ENCODE measurements at regions not wholly inside any gene's neighbourhood (a gene's known extent, or its start where the extent isn't known, plus 50 kb on each side); places are given as distances from the start of the nearest gene placed in this dataset.
"Not testable (repeated sequence)": the region's sequence is repeated elsewhere in the genome, so short reads cannot be mapped to it uniquely, and the experiment has no call there.

DNA sequence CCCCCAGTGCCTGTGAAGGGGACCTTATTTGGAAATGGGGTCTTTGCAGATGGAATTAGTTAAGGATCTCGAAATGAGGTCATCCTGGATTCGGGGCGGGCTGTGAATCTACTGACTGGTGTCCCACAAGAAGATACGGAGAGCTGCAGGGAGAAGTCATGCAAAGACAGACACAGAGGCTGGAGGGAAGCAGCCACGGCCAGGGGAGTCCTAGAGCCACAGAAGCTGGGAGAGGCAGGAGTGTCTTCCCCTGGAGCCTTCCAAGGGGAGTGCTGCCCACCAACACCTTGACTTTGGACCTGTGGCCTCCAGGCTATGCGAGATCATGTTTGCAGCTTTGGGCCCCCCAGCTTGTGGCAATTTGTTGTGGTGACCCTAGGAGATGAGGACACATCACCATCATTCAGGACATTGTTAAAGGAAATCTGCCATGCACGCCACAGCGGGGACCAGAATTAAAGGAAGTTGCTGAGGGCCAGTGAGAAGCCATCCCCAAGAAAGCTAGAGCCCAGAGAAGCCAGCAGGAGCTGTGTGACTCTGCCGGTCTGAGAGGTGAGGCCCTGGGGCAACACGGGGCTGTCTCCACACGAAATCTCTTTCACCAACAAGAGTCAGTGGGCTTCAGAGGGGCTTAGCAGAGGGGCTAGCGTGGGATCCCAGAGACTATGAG, 434.7 kb downstream of the BRD1 start:
- no peak for DNase-seq (ENCODE audit: low spot score)

DNA sequence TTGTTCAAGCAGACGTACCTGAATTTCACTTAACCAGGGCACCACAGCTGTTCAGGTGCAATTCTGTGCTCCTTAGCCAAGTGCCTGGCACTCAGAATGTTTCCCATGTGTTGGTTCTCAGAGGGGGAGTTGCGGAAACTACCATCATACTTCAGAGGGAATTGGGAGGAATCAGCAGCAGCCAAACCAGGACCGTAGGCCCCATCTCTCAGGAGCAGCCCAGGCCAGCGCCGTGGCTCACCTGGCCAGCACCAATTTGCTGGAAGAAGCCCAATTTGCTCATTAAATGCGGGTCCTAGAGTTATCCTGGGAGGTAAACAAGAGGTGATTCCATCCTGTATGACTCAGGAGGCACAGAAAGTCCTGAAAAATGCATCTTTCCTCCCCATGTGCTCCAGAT, 435.4 kb downstream of the BRD1 start:
- no peak for DNase-seq (ENCODE audit: low spot score)

DNA sequence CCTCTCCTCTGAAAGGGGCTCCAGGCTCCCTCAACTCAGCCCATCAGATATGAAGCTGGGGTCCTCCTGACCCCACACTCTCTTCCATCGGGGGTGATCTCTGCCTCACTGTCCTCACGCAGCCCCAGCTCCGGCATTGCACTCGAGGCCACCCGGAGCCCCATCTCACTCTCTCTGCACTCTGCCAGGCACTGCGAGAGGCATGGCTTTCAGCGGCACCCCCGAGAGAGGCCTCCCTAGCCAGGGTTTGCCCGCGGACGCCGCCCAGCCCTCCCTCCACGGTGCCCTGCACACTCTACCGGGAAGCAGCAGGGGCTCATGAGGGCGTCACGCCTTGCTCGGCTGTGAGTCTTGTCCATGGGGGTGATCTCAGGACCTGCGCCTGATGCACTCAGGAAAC, 436.2 kb downstream of the BRD1 start:
- no peak for DNase-seq (ENCODE audit: low spot score)

DNA sequence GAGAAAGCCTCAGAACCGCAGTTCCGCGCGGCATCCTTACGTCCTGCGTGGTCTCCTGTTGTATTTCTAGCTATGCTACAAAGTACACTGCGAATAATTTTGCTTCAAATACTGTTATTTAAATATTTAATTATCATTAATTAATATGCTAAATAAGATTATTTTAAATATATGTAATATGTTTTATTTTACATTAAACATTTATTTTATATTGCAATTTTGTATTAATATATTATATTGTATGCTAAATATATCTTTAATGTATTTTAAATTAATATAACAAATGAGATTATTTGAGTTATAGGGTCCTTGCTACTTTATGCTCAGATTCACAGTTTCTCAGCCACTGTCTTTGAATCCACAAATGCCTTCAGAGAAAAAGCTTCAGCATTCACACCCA, 436.7 kb downstream of the BRD1 start:
- no peak for DNase-seq (ENCODE audit: low spot score)

DNA sequence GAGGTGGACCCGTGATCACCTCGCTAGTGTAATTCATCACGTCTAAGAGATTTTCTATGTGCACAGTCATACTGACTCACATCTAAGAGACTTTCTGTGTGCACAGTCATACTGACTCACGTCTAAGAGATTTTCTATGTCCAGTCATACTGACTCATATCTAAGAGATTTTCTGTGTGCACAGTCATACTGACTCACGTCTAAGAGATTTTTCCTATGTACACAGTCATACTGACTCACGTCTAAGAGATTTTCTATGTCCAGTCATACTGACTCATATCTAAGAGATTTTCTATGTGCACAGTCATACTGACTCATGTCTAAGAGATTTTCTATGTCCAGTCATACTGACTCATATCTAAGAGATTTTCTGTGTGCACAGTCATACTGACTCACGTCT, 443.8 kb downstream of the BRD1 start:
- DNase-seq (ENCODE audit: low spot score) = not testable (repeated sequence)

DNA sequence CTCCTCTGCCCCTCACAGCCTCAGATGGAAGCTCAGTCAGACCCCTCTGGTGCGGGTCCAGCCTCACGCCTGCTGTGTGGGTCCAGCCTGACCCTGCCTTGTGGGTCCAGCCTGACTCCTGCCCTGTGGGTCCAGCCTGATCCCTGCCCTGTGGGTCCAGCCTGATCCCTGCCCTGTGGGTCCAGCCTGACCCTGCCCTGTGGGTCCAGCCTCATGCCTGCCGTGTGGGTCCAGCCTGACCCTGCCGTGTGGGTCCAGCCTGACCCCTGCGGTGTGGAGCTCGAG, 445.3 kb downstream of the BRD1 start:
- no peak for DNase-seq (ENCODE audit: low spot score)

DNA sequence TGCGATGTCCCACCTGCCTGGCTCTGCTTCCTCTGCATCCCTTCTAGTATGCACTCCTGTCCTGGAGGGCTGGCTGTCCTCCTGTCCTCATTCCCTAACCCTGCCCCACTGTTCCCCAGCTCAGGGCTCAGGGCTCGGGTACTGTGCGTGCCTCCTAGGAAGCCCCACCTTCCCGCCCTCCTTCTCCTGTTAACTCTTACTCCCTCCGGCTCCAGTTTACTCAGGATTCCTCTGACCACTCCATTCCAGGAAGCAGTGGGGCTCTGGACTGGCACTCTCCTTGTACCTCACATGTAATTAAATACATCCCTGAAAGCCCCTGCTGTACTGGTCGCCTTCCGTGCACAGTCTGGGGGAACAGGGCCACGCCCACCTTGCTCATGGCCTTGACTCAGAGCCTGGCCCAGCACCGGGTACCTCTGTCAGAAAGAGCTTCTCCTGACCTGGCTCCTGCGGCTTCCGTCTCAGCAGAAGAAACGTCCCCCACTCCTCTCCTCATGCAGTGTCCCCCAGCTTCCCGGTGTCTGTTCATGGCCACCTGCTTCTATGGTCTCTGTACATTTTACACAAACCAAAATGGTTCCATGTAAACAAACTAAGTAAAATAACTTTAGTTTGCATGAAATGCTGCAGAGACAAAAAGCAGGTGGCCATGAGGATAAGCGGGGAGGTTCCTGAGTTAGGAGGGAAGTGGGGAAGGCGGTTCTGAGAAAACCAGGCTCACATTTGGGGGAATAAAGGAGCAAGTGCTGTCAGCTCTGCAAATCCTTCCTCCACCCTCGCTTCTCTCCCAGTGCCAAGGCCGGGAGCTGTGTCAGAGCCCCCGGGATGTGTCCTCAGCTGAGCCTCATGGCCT, 445.9 kb downstream of the BRD1 start:
- DNase-seq (ENCODE audit: low spot score) = no peak

DNA sequence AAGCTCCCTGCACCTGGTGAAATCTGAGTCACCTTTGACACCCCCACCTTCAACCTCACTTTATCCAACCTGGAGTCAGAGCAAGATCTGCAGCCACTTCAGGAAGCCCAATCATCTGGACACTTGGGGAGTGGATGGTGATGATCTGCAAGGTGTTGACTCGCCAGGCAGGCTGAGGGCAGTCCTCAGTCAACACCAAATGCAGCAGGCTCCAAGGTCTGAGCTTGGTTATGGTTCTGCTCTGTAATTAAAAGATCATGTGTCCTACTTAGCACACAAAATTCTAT, 446.9 kb downstream of the BRD1 start:
- no peak for DNase-seq (ENCODE audit: low spot score)

DNA sequence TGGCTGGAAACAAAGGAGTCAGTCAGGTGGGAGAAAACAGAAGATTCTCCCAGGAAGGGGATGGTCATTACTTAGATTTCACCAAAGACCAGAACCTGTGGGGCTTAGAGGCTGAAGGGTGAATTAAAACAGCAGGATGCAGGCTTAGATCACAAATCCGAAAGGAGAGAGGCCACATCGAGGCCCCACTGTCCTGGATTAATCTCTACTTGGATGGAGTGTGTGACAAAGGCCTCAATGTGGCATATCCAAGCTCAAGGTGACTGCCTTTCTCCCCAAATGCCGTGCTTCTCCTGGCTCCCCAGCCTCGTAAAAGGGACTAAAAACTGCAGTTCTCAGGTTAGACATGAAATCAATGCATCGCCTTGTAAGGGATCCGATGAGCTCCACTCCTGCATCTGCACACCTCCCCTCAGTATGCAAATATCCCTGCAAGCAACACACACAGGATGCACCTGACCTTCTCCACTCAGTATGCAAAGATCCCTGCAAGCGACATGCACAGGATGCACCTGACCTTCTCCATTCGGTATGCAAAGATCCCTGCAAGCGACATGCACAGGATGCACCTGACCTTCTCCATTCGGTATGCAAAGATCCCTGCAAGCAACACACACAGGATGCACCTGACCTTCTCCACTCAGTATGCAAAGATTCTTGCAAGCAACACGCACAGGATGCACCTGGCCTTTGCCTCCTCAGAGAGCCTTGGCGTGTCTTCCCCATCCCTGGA, 447.4 kb downstream of the BRD1 start:
- no peak for DNase-seq (ENCODE audit: low spot score)

DNA sequence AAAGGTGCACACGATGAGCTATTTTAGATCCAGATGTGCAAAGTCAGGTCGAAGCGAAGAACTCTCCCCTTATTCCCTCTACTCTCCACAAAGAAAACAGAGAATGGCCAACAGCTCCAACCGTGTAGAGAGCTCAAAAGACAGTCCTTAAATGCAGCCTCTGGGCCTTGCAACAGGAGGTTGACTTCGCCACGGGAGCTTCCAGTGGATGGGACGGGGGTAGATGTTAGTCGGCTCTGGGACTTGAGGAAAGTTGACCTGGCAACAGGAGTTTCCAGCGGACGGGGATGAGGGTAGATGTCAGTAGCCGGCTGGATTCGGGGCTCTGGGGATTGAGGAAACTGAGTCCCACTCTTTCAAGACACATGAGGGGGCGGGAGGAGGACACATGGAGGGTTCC, 450.4 kb downstream of the BRD1 start:
- DNase-seq (ENCODE audit: low spot score) = no peak

DNA sequence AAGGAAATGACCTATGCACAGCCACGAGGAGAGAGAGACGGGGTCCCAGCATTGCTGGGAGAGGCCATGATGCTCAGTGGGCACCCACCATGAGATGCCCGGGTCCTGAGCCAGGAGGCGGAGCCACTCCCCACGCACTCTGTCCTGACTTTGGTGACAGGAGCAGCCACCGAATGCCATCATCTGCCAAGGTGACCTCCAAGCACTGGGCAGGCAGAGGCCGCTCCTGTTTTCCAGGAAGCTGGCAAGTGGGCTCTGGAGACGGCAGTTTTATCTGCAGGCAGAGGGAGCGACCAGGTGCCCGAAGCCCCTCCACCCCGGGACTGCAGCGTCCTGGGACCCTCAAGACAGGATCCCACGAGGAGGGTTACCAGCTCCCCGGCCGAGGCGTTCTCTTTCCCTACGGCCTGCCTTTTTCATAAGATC, 453.9 kb downstream of the BRD1 start:
- DNase-seq (ENCODE audit: low spot score) = no peak

DNA sequence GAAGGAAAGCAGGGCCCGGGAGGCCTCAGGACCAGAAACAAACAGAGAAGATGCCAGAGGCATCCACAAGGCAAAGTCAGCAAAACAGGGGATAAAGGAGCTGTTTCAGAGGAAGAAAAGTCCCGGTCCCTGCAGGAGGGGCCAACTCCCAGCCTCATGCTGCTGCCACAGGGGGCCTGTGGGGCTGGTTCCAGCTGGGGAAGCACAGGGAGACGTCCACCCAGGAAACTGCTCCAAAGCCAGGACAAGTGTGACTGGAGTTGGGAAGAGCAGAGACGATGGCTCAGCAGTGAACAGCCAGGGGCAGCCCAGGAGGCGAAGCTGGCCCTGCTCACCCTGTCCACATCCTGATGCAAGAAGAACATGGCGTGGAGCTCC, 454.4 kb downstream of the BRD1 start:
- DNase-seq (ENCODE audit: low spot score) = no peak

DNA sequence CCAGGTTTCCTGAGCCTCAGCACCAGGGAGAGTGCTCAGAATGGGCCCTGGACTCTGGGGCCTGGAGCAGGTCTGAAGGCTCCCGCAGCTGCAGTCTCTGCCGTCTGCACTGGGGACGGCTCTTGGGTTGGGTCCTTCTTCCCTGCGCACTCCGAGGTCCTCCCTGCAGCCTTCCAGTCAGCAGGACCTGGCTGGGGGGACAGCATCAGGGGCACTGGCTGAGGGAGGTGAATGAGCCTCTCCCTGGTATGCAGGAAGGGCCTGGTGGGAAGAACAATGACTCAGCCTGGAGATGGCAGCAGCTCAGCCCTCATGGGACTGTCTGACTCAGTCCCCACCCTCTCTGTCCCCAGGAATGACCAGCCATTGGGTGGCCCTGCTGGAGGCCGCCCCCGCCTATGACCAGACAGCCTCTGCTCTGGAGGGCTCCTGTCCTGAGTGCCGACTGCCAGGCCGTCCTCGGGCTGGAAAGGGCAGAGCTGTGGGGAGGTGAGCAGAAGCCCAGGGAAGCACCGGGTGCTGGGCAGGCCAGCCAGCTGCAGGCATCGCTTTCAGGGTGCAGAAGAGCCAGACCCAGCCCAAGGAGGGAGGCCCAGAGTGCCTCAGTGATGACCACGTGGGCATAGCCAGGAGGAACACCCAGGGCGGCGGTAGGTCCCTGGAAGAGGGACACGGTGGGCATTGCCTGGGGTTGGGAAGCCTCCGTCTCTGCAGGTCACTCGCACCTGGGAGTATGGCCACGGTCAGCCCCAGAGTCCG, 455.0 kb downstream of the BRD1 start:
- DNase-seq (ENCODE audit: low spot score) = peak; percentile 56

DNA sequence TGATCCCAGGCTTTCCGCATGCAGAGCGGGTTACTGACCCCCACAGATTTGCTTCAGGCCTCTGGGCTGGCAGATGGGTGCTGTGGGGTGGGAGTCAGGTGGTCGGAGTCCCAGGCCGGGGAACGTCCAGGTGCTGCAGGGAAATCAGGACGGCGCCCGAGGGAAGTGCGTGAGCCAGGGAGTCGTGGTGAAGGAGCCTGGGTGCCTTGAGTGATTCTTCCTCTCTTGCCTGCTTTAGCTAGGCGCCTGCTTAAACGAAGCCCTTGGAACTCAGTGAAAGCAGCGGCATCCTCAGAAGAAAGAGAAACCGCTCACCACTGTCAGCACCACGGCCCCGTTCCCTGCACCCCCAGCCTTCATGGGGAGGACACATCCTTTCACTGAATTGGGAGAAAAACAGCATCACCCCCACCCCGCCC, 455.6 kb downstream of the BRD1 start:
- DNase-seq (ENCODE audit: low spot score) = no peak

DNA sequence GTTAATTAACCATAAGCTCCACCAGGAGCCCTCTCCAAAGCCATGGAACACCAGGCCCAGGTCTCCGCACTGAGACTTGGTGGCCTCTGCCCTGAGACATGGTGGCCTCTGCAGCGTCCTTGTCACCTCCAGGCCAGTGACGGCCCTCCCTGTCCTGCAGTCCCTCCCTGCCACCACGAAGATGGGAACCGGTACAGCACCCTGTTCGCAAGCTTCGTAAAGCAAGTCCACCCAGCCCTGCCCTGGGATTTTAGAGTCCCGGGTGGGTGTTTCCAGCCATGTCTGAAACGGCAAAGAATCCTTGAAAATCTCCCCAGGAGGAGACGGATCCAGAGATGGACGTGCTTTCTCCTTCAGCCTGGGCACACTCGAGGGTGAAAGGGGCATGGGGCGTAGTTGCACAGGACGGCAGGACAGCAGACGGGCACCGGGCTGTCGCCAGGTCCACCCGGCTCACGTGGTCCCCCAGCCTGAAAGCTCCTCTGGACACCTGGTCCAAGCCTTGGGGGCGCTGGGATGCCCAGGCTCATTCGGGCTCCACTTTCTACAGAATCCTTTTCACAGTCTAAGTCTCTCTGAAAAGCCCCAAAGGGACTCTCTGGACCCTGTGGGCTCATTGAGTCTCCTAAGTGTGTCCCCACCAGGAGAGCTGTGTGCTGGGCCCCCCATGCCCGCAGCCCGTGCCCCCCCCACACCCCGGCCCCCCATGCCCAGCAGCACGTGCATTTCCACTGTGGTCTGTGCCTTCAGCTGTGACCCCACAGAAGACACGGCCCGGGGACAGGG, 456.2 kb downstream of the BRD1 start:
- DNase-seq (ENCODE audit: low spot score) = no peak

DNA sequence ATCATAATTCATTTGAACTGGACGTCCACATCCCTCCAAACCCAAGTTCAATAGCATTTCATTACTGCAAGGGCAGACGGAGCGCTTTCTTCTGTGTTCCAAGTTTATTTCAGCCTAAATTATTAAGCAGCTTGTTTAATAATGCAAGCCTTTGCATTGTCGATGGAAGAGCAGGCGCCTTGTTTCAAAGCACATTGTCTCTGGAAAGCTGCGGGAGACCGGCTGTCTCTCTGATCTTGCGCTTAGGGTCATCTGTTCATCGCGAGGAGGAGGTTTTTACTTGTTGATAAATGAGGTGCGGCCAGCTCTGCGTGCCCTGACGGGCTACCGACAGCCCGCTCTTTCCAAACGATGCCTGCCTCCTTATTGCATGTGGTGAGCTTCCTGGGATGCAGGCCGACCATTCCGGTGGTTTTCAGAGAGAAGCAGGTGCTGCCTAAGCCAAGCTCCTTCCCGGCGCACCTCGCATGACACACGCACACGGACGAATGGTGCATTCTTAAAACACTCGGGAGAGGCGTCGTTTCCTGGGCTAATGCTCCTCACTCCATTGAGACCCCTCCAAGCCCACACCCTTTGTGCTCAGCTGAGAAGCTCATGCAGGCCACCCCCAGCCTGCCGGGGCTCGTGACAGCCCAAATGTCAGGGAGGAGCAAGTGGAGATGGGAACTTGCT, 456.9 kb downstream of the BRD1 start:
- no peak for DNase-seq (ENCODE audit: low spot score)

DNA sequence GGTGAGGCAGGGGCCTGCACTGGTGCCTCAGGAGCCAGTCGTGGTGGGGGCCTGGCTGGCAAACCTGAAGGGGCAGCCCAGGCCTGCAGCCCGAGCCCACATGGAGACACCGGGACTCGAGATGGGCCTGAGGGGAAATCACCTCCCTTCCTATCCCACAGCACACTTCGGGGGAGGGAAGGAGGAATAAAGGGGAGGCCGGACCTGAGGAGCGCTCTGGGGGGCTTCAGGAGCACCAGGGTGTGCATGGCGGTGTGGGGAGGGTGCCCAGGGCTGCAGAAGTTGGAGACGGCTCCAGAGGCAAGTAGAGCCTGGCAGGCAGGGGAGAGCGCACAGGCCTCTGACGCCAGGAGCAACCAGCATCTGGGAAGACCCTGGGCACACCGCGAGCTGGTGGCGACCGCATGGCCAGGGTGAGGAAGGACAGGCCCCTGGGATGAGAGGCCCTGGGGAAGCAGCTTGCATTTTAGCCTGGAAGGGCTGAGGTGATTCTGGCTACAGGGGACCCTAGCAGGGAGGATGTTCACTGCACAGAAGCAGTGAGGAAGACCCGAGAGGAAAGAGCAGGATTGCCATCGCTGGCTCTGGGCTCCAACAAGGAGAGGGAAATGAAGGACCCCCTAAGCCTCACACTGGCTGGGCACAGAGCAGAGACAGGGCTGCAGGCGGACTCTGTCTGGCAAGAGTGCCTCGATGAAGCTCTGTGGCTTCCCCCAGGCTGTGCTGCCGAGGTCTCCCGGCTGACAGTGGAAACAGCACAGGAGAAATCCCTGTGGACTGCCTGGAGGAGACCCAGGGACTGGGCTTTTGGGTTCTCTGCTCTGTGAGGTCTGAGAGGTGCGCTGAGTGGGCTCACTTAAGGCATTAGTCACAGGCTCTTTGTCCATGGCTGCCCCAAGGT, 457.7 kb downstream of the BRD1 start:
- no peak for DNase-seq (ENCODE audit: low spot score)

DNA sequence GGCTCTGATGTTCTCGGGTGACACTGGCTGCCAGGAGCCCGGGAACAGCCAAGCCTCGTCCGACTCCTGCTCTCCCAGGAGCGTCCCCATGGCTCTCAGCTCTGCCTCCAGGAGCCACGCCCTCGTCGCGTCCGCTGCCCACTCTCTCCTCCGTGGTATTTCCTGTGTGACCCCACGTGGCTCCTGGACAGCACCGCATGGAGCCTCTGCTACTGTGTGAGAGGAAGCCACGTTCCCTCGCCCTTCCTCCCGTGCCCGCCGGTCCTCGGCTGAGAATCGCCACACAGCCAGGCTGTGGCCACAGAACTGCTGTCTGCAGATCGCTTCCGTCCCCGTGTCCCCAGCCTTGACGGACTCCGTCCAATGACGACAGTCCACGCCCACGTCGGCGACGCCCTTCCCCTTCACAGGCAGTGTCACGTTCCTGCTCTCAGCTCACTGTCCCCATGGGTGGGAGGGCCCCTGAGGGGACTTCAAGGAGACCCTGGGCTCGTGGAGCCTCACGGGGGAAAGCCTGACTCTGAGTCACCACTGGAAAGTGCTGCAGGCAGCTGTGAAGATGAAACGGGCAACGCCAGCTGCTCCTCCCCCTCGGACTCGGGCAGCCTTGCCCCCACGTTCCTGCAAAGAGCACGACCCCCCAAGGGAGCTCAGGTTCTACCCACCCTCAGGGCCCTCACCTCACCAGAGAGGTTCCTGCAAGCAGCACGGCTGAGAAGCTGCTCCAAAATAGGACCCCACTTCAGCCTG, 458.5 kb downstream of the BRD1 start:
- DNase-seq (ENCODE audit: low spot score) = no peak

DNA sequence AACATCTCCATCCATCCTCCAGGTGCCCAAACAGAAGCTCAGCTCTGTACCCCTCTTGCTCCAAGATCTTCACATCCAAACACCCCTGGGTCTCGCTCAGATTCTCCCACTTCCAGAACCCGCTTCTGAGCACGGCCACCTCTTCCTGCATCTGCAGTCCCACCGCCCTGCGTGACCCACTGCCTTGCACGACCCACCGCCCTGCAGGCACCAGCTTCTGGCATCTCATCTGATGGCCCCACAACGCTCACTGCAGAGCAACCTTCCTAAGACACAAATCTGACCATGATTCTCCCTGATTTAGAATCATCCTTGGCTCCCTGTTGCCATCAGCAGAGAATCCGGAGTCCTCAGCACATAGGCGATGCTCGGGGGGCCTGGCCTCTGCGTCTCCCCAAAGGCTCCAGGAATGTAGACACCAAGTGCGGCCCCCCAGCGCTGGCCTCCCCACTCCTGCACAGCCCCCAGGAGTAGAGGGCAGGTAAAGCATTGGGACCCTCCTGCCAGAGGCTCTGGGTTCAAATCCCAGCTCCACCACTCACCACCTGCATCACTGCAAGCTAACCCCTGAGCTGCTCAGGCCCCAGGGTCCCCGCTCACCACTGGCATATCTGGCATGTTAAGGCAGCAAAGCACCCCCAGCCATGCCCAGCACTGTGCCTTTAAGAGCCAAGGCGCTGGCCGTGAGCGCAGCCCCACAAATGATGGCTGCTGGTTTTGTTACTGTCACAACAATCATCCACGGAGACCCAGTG, 459.3 kb downstream of the BRD1 start:
- no peak for DNase-seq (ENCODE audit: low spot score)

Measured in iPS-NIHi11 (cell line).